HepG2 (cell line): ENCODE measurements at regions not wholly inside any gene's neighbourhood (a gene's known extent, or its start where the extent isn't known, plus 50 kb on each side); places are given as distances from the start of the nearest gene placed in this dataset.

ENCODE experiments used
- ATAC-seq: fragments of 200-7000 bp; cut with Tn5 transposase; 3 replicates; pipeline ENCODE4 v1.9.1; 2020; ENCODE audit warnings: mild to moderate bottlenecking, moderate library complexity
- BruUV-seq: library from RNA; stranded (reverse); fragments of 400-500 nt; replicated peaks from 2 replicates; lab custom pipeline; 2021; lab: Mats Ljungman, UMichigan
- CTCF ChIA-PET: fragments of 300-600 bp; formaldehyde crosslinking; extraction: SDS; loops from one replicate; lab custom pipeline; 2021; ENCODE audit warnings: low total read pairs, inconsistent platforms, low intra/inter-chr PET ratio; lab: Yijun Ruan, JAX
- POLR2A ChIA-PET: fragments of 350-600 bp; sonication (Branson Sonifier 250); formaldehyde crosslinking; loops from one replicate; lab custom pipeline; 2020; ENCODE audit warnings: antibody characterized with exemption, inconsistent platforms; lab: Yijun Ruan, JAX
- DNase-seq: peaks from one replicate; pipeline ENCODE4 v3.0.0-alpha.2; 2015; ENCODE audit warnings: low spot score
- FAIRE-seq: peaks from 3 replicates; lab custom pipeline; 2011; peaks lifted over from hg19 to GRCh38; lab: Jason Lieb, UNC
- H2AFZ ChIP-seq: one replicate; pipeline ENCODE4 v1.6.1; 2011; ENCODE audit warnings: low read length, inconsistent platforms
- H3K27ac ChIP-seq: fragments of 300-600 bp; 3 replicates; pipeline ENCODE4 v1.8.0; 2011; ENCODE audit warnings: mixed run types, mild to moderate bottlenecking, mixed read lengths, low read length, inconsistent platforms; ENCODE audit not compliant: insufficient read depth; ENCODE audit errors: extremely low read length
- H3K27me3 ChIP-seq, 2 experiments: fragments of 200-600 bp in 1 of 2; 2 replicates in 1 of 2; 3 replicates in 1 of 2; pipeline versions ENCODE4 v1.6.0 to v1.8.0; 2011; ENCODE audit warnings: low read length in 2 of 2, mild to moderate bottlenecking in 2 of 2, moderate library complexity in 2 of 2, inconsistent platforms in 1 of 2; ENCODE audit not compliant: insufficient read depth in 2 of 2, control insufficient read depth in 1 of 2
- H3K36me3 ChIP-seq, 2 experiments: fragments of 200-600 bp in 1 of 2; replicated peaks in 1 of 2; 2 replicates in 1 of 2; 3 replicates in 1 of 2; pipeline versions ENCODE4 v1.5.1 to v1.8.0; 2011; ENCODE audit warnings: low read length in 2 of 2, inconsistent platforms in 1 of 2; ENCODE audit not compliant: insufficient read depth in 2 of 2, control insufficient read depth in 1 of 2
- H3K4me1 ChIP-seq: 2 replicates; pipeline ENCODE4 v1.5.1; 2012; ENCODE audit warnings: low read length, inconsistent platforms; ENCODE audit not compliant: insufficient read depth
- H3K4me2 ChIP-seq: 2 replicates; pipeline ENCODE4 v1.6.0; 2011; ENCODE audit warnings: low read depth, low read length, inconsistent platforms
- H3K4me3 ChIP-seq, 3 experiments: fragments of 200-600 bp in 1 of 3; sonication (generic), shearing (Covaris generic) in 1 of 3; replicated peaks in 1 of 3; 2 replicates each; pipeline ENCODE4 v1.5.1; 2011 to 2016; ENCODE audit warnings: low read length in 3 of 3, inconsistent platforms in 2 of 3, low read depth in 2 of 3, mild to moderate bottlenecking in 2 of 3, control low read depth in 1 of 3, mixed read lengths in 1 of 3; ENCODE audit not compliant: insufficient read depth in 1 of 3
- H3K79me2 ChIP-seq: one replicate; pipeline ENCODE4 v1.6.1; 2011; ENCODE audit warnings: low read length, inconsistent platforms; ENCODE audit not compliant: insufficient read depth
- H3K9ac ChIP-seq: 2 replicates; pipeline ENCODE4 v1.6.0; 2011; ENCODE audit warnings: mild to moderate bottlenecking, low read depth, low read length, inconsistent platforms; ENCODE audit not compliant: insufficient read depth
- H3K9me3 ChIP-seq: 2 replicates; pipeline ENCODE4 v1.5.1; 2012; ENCODE audit warnings: mild to moderate bottlenecking, low read length
- H4K20me1 ChIP-seq: 2 replicates; pipeline ENCODE4 v1.6.0; 2011; ENCODE audit warnings: inconsistent platforms, mild to moderate bottlenecking, low read length, moderate library complexity; ENCODE audit not compliant: insufficient read depth
- MIXL1 ChIP-seq: IDR thresholded peaks from 2 replicates; pipeline ENCODE4 v1.6.1; 2016
- NFE2L1 ChIP-seq: sonication (generic); formaldehyde crosslinking; IDR thresholded peaks from 2 replicates; pipeline ENCODE4 v1.4.0; 2020; ENCODE audit warnings: missing genetic modification reagents, mild to moderate bottlenecking, borderline replicate concordance
- ZNF841 ChIP-seq: sonication (generic); formaldehyde crosslinking; IDR thresholded peaks from 2 replicates; pipeline ENCODE4 v1.8.1; 2023; ENCODE audit warnings: missing genetic modification reagents, borderline replicate concordance
- WGBS: methylation state at CpG from one replicate; pipeline ENCODE4 v1.1.6; 2017; ENCODE audit warnings: low lambda C conversion rate; 5-methylcytosine and 5-hydroxymethylcytosine counted together
- in situ Hi-C: cut with HindIII; loops from 2 replicates; pipeline ENCODE4 v1.10.0; 2017; ENCODE audit warnings: low pct_unique_long_range_greater_than_20kb; ENCODE audit not compliant: extremely low pct_ligation_motif_present
- intact Hi-C: fragments of 100-400 bp; cut with micrococcal nuclease; formaldehyde crosslinking; loops from one replicate; pipeline ENCODE4 v1.10.0; 2022; ENCODE audit not compliant: unreplicated experiment
- TF ChIP-seq, protein P1 (sequence below): sonication (generic); formaldehyde crosslinking; IDR thresholded peaks from 2 replicates; pipeline ENCODE4 v1.8.1; 2022; ENCODE audit warnings: mild to moderate bottlenecking, missing genetic modification reagents
- TF ChIP-seq, protein P2 (sequence below): sonication (generic); formaldehyde crosslinking; conservative IDR thresholded peaks from 2 replicates; pipeline ENCODE4 v1.4.0; 2020; ENCODE audit warnings: missing genetic modification reagents

DNA sequence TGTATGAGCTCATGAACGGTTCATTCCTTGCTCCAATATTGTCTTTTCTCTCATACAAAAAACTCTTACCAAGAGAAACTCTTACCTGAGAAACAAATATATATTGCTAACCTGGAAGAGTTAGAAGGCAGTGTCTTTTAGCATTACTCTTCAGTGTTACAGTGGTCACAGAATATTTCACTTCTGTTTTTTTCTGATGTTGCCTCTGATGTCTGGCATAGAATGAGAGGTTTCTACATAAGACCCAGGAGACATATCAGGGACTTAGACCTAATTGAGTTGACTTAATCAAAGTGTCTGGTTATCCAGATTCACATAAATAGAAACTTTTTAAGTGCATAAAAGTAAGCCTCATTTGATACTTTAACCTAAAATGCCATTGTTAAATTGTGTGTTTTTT is 923.8 kb downstream of the TTLL7 start (continued):
- TF ChIP-seq, protein P1, sequence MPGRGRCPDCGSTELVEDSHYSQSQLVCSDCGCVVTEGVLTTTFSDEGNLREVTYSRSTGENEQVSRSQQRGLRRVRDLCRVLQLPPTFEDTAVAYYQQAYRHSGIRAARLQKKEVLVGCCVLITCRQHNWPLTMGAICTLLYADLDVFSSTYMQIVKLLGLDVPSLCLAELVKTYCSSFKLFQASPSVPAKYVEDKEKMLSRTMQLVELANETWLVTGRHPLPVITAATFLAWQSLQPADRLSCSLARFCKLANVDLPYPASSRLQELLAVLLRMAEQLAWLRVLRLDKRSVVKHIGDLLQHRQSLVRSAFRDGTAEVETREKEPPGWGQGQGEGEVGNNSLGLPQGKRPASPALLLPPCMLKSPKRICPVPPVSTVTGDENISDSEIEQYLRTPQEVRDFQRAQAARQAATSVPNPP: no peak

DNA sequence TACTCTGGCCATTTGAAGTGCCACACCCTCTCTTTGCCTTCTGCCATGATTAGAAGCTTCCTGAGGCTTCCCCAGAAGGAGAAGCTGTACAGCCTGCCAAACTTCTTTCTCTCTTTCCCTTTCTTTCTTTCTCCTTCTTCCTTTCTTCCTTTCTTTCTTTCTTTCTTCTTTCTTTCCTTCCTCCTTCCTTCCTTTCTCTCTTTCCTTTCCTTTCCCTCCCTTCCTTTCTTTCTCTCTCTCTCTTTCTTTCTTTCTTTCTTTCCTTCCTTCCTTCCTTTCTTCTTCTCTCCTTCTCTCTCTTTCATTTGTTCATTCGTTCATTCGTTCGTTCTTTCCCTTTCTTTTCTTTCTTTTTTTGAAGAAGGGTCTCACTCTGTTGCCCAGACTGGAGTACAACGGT is 931.0 kb downstream of the TTLL7 start:
- intact Hi-C loops: no loop called here
- 31% methylated on average over 4 of the region's 4 CpGs for WGBS
- Histone ChIP-seq H2AFZ (no peak overlapping the region), H3K9ac (no peak overlapping the region), H3K4me2 (no peak overlapping the region)
- in situ Hi-C loops: no loop called here
- ATAC-seq: no peak
- TF ChIP-seq NFE2L1 (CRISPR knock-in tag): no peak
- no peak for TF ChIP-seq MIXL1 (CRISPR knock-in tag)
- TF ChIP-seq, protein P2, sequence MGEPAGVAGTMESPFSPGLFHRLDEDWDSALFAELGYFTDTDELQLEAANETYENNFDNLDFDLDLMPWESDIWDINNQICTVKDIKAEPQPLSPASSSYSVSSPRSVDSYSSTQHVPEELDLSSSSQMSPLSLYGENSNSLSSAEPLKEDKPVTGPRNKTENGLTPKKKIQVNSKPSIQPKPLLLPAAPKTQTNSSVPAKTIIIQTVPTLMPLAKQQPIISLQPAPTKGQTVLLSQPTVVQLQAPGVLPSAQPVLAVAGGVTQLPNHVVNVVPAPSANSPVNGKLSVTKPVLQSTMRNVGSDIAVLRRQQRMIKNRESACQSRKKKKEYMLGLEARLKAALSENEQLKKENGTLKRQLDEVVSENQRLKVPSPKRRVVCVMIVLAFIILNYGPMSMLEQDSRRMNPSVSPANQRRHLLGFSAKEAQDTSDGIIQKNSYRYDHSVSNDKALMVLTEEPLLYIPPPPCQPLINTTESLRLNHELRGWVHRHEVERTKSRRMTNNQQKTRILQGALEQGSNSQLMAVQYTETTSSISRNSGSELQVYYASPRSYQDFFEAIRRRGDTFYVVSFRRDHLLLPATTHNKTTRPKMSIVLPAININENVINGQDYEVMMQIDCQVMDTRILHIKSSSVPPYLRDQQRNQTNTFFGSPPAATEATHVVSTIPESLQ: no peak
- no peak for TF ChIP-seq ZNF841 (CRISPR knock-in tag)
- TF ChIP-seq, all 625 proteins: peak for 0
- FAIRE-seq (no peak), DNase-seq (no peak)
- Histone ChIP-seq H3K4me3 (no peak overlapping the region), H4K20me1 (no peaks in the 10 kb centered on the region), H3K27me3 (no peaks in the 10 kb centered on the region), H3K4me1 (no peaks in the 10 kb centered on the region), H3K9me3 (peaks cover 91% of the 10 kb centered on the region), H3K36me3 (no peaks in the 10 kb centered on the region), H3K27ac (no peak overlapping the region), H3K79me2 (no peaks in the 10 kb centered on the region)
- ChIA-PET CTCF (no interaction called here), POLR2A (no interaction called here)
- BruUV-seq: no TSS peak
